Lower leg skin (tissue), 3 donors: ENCODE measurements at regions not wholly inside any gene's neighbourhood (a gene's known extent, or its start where the extent isn't known, plus 50 kb on each side); places are given as distances from the start of the nearest gene placed in this dataset.

Source experiments
- POLR2A ChIP-seq, 2 donors: fragments of 450-650 bp; IDR thresholded peaks; one replicate each; pipeline ENCODE4 v1.6.1; 2016 to 2017; ENCODE audit warnings: antibody characterized with exemption in 2 of 2, mild to moderate bottlenecking in 1 of 2, moderate library complexity in 1 of 2
- TF ChIP-seq, protein P1 (sequence below), 3 donors: fragments of 450-650 bp; IDR thresholded peaks; one replicate each; pipeline ENCODE4 v1.5.1; 2016; ENCODE audit warnings: antibody characterized with exemption in 3 of 3, mild to moderate bottlenecking in 3 of 3, moderate library complexity in 2 of 3

DNA sequence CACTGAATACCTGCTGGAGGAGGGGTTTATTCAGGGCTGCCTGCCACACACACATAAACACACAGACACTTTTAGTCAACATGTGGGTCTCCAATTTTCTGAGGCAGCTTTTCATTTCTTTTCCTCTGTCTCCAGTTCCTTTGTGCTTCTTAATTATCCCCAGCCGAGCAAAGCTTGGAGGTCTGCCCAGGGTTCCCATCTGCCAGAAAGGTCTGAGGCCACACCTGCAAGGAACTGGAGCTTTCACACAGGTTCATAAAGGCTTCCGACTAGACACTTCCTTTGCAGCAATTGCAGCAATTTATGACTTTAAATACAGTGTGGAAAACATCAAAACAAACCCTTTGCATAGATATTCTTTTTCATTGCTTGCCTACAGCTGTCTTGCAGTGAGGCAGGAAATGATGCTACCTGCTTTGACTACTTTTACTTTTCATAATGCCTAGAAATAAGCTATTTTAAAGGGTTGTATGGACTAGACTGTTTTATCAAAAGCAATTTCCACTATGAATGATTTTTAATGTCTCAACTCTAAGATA lies 1318.9 kb downstream of the AACS start:
- TF ChIP-seq, protein P1, sequence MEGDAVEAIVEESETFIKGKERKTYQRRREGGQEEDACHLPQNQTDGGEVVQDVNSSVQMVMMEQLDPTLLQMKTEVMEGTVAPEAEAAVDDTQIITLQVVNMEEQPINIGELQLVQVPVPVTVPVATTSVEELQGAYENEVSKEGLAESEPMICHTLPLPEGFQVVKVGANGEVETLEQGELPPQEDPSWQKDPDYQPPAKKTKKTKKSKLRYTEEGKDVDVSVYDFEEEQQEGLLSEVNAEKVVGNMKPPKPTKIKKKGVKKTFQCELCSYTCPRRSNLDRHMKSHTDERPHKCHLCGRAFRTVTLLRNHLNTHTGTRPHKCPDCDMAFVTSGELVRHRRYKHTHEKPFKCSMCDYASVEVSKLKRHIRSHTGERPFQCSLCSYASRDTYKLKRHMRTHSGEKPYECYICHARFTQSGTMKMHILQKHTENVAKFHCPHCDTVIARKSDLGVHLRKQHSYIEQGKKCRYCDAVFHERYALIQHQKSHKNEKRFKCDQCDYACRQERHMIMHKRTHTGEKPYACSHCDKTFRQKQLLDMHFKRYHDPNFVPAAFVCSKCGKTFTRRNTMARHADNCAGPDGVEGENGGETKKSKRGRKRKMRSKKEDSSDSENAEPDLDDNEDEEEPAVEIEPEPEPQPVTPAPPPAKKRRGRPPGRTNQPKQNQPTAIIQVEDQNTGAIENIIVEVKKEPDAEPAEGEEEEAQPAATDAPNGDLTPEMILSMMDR (IDR thresholded peaks at IDR 0.05): no peak
- TF ChIP-seq POLR2A (IDR thresholded peaks at IDR 0.05): no peak
